Astrocyte (in vitro differentiated cells and primary cell): ENCODE measurements at regions not wholly inside any gene's neighbourhood (a gene's known extent, or its start where the extent isn't known, plus 50 kb on each side); places are given as distances from the start of the nearest gene placed in this dataset.
A peak's percentile ranks its signal among the peaks of the same experiment; 100 is the strongest.

Experiments used
- DNase-seq: peaks from one replicate; pipeline ENCODE4 v3.0.0-alpha.2; 2010; ENCODE audit warnings: low read depth
- FAIRE-seq: peaks from 2 replicates; lab custom pipeline; 2011; peaks lifted over from hg19 to GRCh38; lab: Jason Lieb, UNC
- H2AFZ ChIP-seq: 2 replicates; pipeline ENCODE4 v1.6.0; 2012; ENCODE audit warnings: low read depth, low read length, inconsistent platforms
- H3K27ac ChIP-seq: 2 replicates; pipeline ENCODE4 v1.5.1; 2011; ENCODE audit warnings: low read depth, low read length, inconsistent platforms
- H3K27me3 ChIP-seq: 2 replicates; pipeline ENCODE4 v1.6.0; 2011; ENCODE audit warnings: low read length, inconsistent platforms; ENCODE audit not compliant: insufficient read depth
- H3K36me3 ChIP-seq: 2 replicates; pipeline ENCODE4 v1.5.1; 2011; ENCODE audit warnings: low read length, inconsistent platforms; ENCODE audit not compliant: insufficient read depth
- H3K4me1 ChIP-seq: 2 replicates; pipeline ENCODE4 v1.5.1; 2011; ENCODE audit warnings: low read length, inconsistent platforms; ENCODE audit not compliant: insufficient read depth
- H3K4me2 ChIP-seq: 2 replicates; pipeline ENCODE4 v1.6.0; 2012; ENCODE audit warnings: low read length, inconsistent platforms
- H3K4me3 ChIP-seq: 2 replicates; pipeline ENCODE4 v1.5.1; 2011; ENCODE audit warnings: low read depth, mild to moderate bottlenecking, low read length, inconsistent platforms; ENCODE audit not compliant: insufficient read depth
- H3K79me2 ChIP-seq: 2 replicates; pipeline ENCODE4 v1.6.0; 2012; ENCODE audit warnings: mild to moderate bottlenecking, low read length, inconsistent platforms; ENCODE audit not compliant: insufficient read depth
- H3K9ac ChIP-seq: 2 replicates; pipeline ENCODE4 v1.6.0; 2012; ENCODE audit warnings: mild to moderate bottlenecking, low read length, inconsistent platforms
- H3K9me3 ChIP-seq: 2 replicates; pipeline ENCODE4 v1.5.1; 2012; ENCODE audit warnings: low read depth, mild to moderate bottlenecking, low read length, inconsistent platforms; ENCODE audit not compliant: insufficient read depth
- H4K20me1 ChIP-seq: 2 replicates; pipeline ENCODE4 v1.6.0; 2012; ENCODE audit warnings: low read length, inconsistent platforms; ENCODE audit not compliant: insufficient read depth
- H3K27ac Mint-ChIP-seq: one replicate; pipeline ENCODE4 v1.8.0; 2021; ENCODE audit warnings: mild to moderate bottlenecking, mixed read lengths; ENCODE audit not compliant: unreplicated experiment
- H3K27me3 Mint-ChIP-seq: one replicate; pipeline ENCODE4 v1.8.0; 2021; ENCODE audit warnings: low read depth, mixed read lengths; ENCODE audit not compliant: unreplicated experiment
- H3K36me3 Mint-ChIP-seq: one replicate; pipeline ENCODE4 v1.8.0; 2021; ENCODE audit warnings: low read depth, mixed read lengths; ENCODE audit not compliant: unreplicated experiment
- H3K4me1 Mint-ChIP-seq: one replicate; pipeline ENCODE4 v1.8.0; 2021; ENCODE audit warnings: low read depth, mixed read lengths; ENCODE audit not compliant: unreplicated experiment
- H3K4me3 Mint-ChIP-seq: one replicate; pipeline ENCODE4 v1.8.0; 2021; ENCODE audit warnings: mild to moderate bottlenecking, moderate library complexity, mixed read lengths; ENCODE audit not compliant: unreplicated experiment
- H3K9me3 Mint-ChIP-seq: one replicate; pipeline ENCODE4 v1.8.0; 2021; ENCODE audit warnings: mild to moderate bottlenecking, mixed read lengths; ENCODE audit not compliant: unreplicated experiment
- CTCF ChIP-seq: IDR thresholded peaks from 2 replicates; pipeline ENCODE4 v1.5.1; 2011; ENCODE audit warnings: low read depth, mild to moderate bottlenecking, inconsistent platforms, low read length, moderate library complexity; ENCODE audit not compliant: insufficient read depth
- EZH2 ChIP-seq: IDR thresholded peaks from 2 replicates; pipeline ENCODE4 v1.6.1; 2012; ENCODE audit warnings: mild to moderate bottlenecking, low read length, inconsistent platforms; ENCODE audit not compliant: insufficient read depth

GRCh38 chr1:193753038-193753756 lies 566.8 kb upstream of the B3GALT2 start:
- no peak overlapping the region for H3K27ac Mint-ChIP-seq
- no peaks in the 10 kb centered on the region for H3K27me3 Mint-ChIP-seq
- H3K27ac ChIP-seq, result no peak overlapping the region
- no peak overlapping the region for H3K4me3 Mint-ChIP-seq
- H3K9me3 ChIP-seq, result peaks cover 2% of the 10 kb centered on the region
- H4K20me1 ChIP-seq, result no peaks in the 10 kb centered on the region
- FAIRE-seq (no peak), DNase-seq (no peak)
- TF ChIP-seq EZH2, result no peak
- no peak for TF ChIP-seq CTCF
- no peaks in the 10 kb centered on the region for H3K27me3 ChIP-seq
- no peaks in the 10 kb centered on the region for H3K4me1 ChIP-seq
- no peak overlapping the region for H3K4me2 ChIP-seq
- no peak overlapping the region for H3K9ac ChIP-seq
- H2AFZ ChIP-seq, result no peak overlapping the region
- no peaks in the 10 kb centered on the region for H3K79me2 ChIP-seq
- no peaks in the 10 kb centered on the region for H3K9me3 Mint-ChIP-seq
- no peak overlapping the region for H3K4me3 ChIP-seq
- H3K36me3 Mint-ChIP-seq, result no peaks in the 10 kb centered on the region
- no peaks in the 10 kb centered on the region for H3K36me3 ChIP-seq
- H3K4me1 Mint-ChIP-seq, result peaks cover 9% of the 10 kb centered on the region

- Histone ChIP-seq H3K4me3 (no peak overlapping the region), H3K27me3 (no peaks in the 10 kb centered on the region), H3K79me2 (no peaks in the 10 kb centered on the region), H4K20me1 (no peaks in the 10 kb centered on the region), H3K27ac (no peak overlapping the region), H3K9ac (no peak overlapping the region), H2AFZ (no peak overlapping the region), H3K36me3 (no peaks in the 10 kb centered on the region), H3K4me2 (no peak overlapping the region), H3K4me1 (no peaks in the 10 kb centered on the region), H3K9me3 (no peaks in the 10 kb centered on the region)
- H3K27me3 Mint-ChIP-seq, result no peaks in the 10 kb centered on the region
- FAIRE-seq (no peak), DNase-seq (no peak)
- no peaks in the 10 kb centered on the region for H3K36me3 Mint-ChIP-seq
- TF ChIP-seq CTCF (no peak), EZH2 (no peak)
- no peak overlapping the region for H3K27ac Mint-ChIP-seq
- no peaks in the 10 kb centered on the region for H3K9me3 Mint-ChIP-seq
- H3K4me1 Mint-ChIP-seq, result peaks cover 9% of the 10 kb centered on the region
- H3K4me3 Mint-ChIP-seq, result no peak overlapping the region
Measured at GRCh38 chr1:193749868-193750267, 563.5 kb upstream of the B3GALT2 start.

GRCh38 chr1:193747579-193747978 lies 561.2 kb upstream of the B3GALT2 start:
- FAIRE-seq, result no peak
- Histone ChIP-seq H4K20me1 (no peaks in the 10 kb centered on the region), H3K9ac (no peak overlapping the region), H3K27me3 (no peaks in the 10 kb centered on the region), H3K4me3 (no peak overlapping the region), H3K36me3 (no peaks in the 10 kb centered on the region), H3K79me2 (no peaks in the 10 kb centered on the region), H3K27ac (no peak overlapping the region), H2AFZ (no peak overlapping the region), H3K4me2 (no peak overlapping the region), H3K9me3 (no peaks in the 10 kb centered on the region), H3K4me1 (no peaks in the 10 kb centered on the region)
- TF ChIP-seq EZH2 (no peak), CTCF (no peak)
- H3K4me1 Mint-ChIP-seq, result no peaks in the 10 kb centered on the region
- H3K27me3 Mint-ChIP-seq, result no peaks in the 10 kb centered on the region
- no peak overlapping the region for H3K27ac Mint-ChIP-seq
- H3K36me3 Mint-ChIP-seq, result no peaks in the 10 kb centered on the region
- peak; percentile 74 for DNase-seq
- H3K9me3 Mint-ChIP-seq, result no peaks in the 10 kb centered on the region
- no peak overlapping the region for H3K4me3 Mint-ChIP-seq
